H1 (cell line): ENCODE measurements at regions not wholly inside any gene's neighbourhood (a gene's known extent, or its start where the extent isn't known, plus 50 kb on each side); places are given as distances from the start of the nearest gene placed in this dataset.

Source experiments
- CTCF ChIA-PET: fragments of 300-600 bp; sonication (Branson Sonifier 250); formaldehyde crosslinking; loops from one replicate; lab custom pipeline; 2021; ENCODE audit not compliant: partially characterized antibody; lab: Charles Lee
- POLR2A ChIA-PET: fragments of 300-600 bp; sonication (Branson Sonifier 250); formaldehyde crosslinking; loops from one replicate; lab custom pipeline; 2021; ENCODE audit warnings: inconsistent platforms; ENCODE audit not compliant: partially characterized antibody; lab: Charles Lee
- DNase-seq, 2 experiments: peaks; one replicate each; pipeline versions ENCODE4 v3.0.0 to v3.0.0-alpha.2; 2010 to 2022; ENCODE audit warnings: low spot score in 2 of 2, low read depth in 1 of 2, mixed read lengths in 1 of 2
- FAIRE-seq: peaks from 2 replicates; lab custom pipeline; 2011; peaks lifted over from hg19 to GRCh38; lab: Jason Lieb, UNC
- H2AFZ ChIP-seq: 2 replicates; pipeline ENCODE4 v1.8.1; 2012; ENCODE audit warnings: low read length, inconsistent platforms
- H2AK5ac ChIP-seq: 2 replicates; pipeline ENCODE4 v1.6.1; 2013; ENCODE audit warnings: low read depth, low read length
- H2BK120ac ChIP-seq: replicated peaks from 2 replicates; pipeline ENCODE3; 2013; ENCODE audit warnings: low read depth, low read length, inconsistent platforms
- H2BK12ac ChIP-seq: 2 replicates; pipeline ENCODE4 v1.6.1; 2013; ENCODE audit warnings: low read depth, low read length
- H2BK15ac ChIP-seq: 2 replicates; pipeline ENCODE4 v1.6.1; 2013; ENCODE audit warnings: low read length
- H2BK20ac ChIP-seq: 2 replicates; pipeline ENCODE4 v1.6.1; 2013; ENCODE audit warnings: low read length
- H2BK5ac ChIP-seq: 2 replicates; pipeline ENCODE4 v1.6.1; 2013; ENCODE audit warnings: low read depth, low read length
- H3K14ac ChIP-seq: 2 replicates; pipeline ENCODE4 v1.6.1; 2013; ENCODE audit warnings: inconsistent platforms; ENCODE audit not compliant: insufficient read length
- H3K18ac ChIP-seq: 2 replicates; pipeline ENCODE4 v1.6.1; 2013; ENCODE audit warnings: low read length; ENCODE audit errors: extremely low read depth
- H3K23ac ChIP-seq: 2 replicates; pipeline ENCODE4 v1.6.1; 2013; ENCODE audit warnings: inconsistent platforms; ENCODE audit not compliant: insufficient read length
- H3K23me2 ChIP-seq: 2 replicates; pipeline ENCODE4 v1.6.1; 2013; ENCODE audit warnings: low read depth, low read length
- H3K27ac ChIP-seq: 2 replicates; pipeline ENCODE4 v1.6.1; 2011; ENCODE audit warnings: low read depth, low read length, inconsistent platforms
- H3K27me3 ChIP-seq, 4 experiments: replicated peaks in 1 of 4; 1 replicate in 1 of 4; 2 replicates in 3 of 4; pipeline versions ENCODE4 v1.6.1 to v1.8.1; 2011 to 2013; ENCODE audit warnings: low read length in 3 of 4, mild to moderate bottlenecking in 3 of 4, inconsistent platforms in 2 of 4, mixed read lengths in 2 of 4, moderate library complexity in 1 of 4; ENCODE audit not compliant: control insufficient read depth in 3 of 4, insufficient read depth in 3 of 4; ENCODE audit errors: extremely low read depth in 1 of 4
- H3K36me3 ChIP-seq, 4 experiments: 2 replicates each; pipeline versions ENCODE4 v1.6.1 to v1.8.1; 2011 to 2013; ENCODE audit warnings: mild to moderate bottlenecking in 4 of 4, low read length in 3 of 4, moderate library complexity in 2 of 4, control low read depth in 1 of 4, inconsistent platforms in 1 of 4; ENCODE audit not compliant: insufficient read depth in 4 of 4, control insufficient read depth in 2 of 4
- H3K4ac ChIP-seq: replicated peaks from 2 replicates; pipeline ENCODE3; 2013; ENCODE audit warnings: low read length, low read depth, mixed read lengths, inconsistent platforms; ENCODE audit not compliant: insufficient read length
- H3K4me1 ChIP-seq, 4 experiments: replicated peaks in 1 of 4; 1 replicate in 1 of 4; 2 replicates in 3 of 4; pipeline versions ENCODE4 v1.6.1 to v1.8.1; 2011 to 2013; ENCODE audit warnings: low read length in 3 of 4, inconsistent platforms in 2 of 4, mixed read lengths in 1 of 4; ENCODE audit not compliant: insufficient read depth in 4 of 4, control insufficient read depth in 3 of 4
- H3K4me2 ChIP-seq, 2 experiments: 2 replicates each; pipeline versions ENCODE4 v1.6.1 to v1.8.1; 2011 to 2013; ENCODE audit warnings: low read depth in 2 of 2, low read length in 2 of 2, control low read depth in 1 of 2, inconsistent platforms in 1 of 2, mild to moderate bottlenecking in 1 of 2; ENCODE audit not compliant: insufficient read depth in 1 of 2
- H3K4me3 ChIP-seq, 4 experiments: fragments of 200-600, 300-600 bp in 1 of 4; sonication (generic), shearing (Covaris generic), sonication (Bioruptor Twin) in 1 of 4; 2 replicates each; pipeline versions ENCODE4 v1.5.1 to v1.8.1; 2011 to 2016; ENCODE audit warnings: low read length in 4 of 4, low read depth in 3 of 4, control low read depth in 2 of 4, inconsistent platforms in 2 of 4, mild to moderate bottlenecking in 2 of 4, mixed read lengths in 1 of 4, moderate library complexity in 1 of 4; ENCODE audit not compliant: insufficient read depth in 2 of 4; ENCODE audit errors: extremely low read depth in 1 of 4
- H3K56ac ChIP-seq: replicated peaks from 2 replicates; pipeline ENCODE3; 2013; ENCODE audit warnings: low read depth, mild to moderate bottlenecking, mixed read lengths, low read length, inconsistent platforms; ENCODE audit not compliant: insufficient read length
- H3K79me1 ChIP-seq: 2 replicates; pipeline ENCODE4 v1.6.1; 2013; ENCODE audit warnings: low read depth, low read length, control low read depth
- H3K79me2 ChIP-seq, 2 experiments: 2 replicates each; pipeline versions ENCODE4 v1.6.1 to v1.8.1; 2012 to 2013; ENCODE audit warnings: low read length in 2 of 2, mild to moderate bottlenecking in 2 of 2, inconsistent platforms in 1 of 2; ENCODE audit not compliant: insufficient read depth in 2 of 2, control insufficient read depth in 1 of 2
- H3K9ac ChIP-seq, 4 experiments: replicated peaks in 1 of 4; 1 replicate in 1 of 4; 2 replicates in 3 of 4; pipeline versions ENCODE4 v1.6.1 to v1.8.1; 2011 to 2013; ENCODE audit warnings: low read depth in 3 of 4, low read length in 3 of 4, control low read depth in 2 of 4, mild to moderate bottlenecking in 2 of 4, moderate library complexity in 2 of 4, inconsistent platforms in 1 of 4; ENCODE audit errors: extremely low read depth in 1 of 4
- H3K9me3 ChIP-seq, 2 experiments: 2 replicates each; pipeline versions ENCODE4 v1.6.1 to v1.8.1; 2012 to 2013; ENCODE audit warnings: mild to moderate bottlenecking in 2 of 2, moderate library complexity in 2 of 2, control low read depth in 1 of 2, inconsistent platforms in 1 of 2, low read depth in 1 of 2, low read length in 1 of 2, mixed read lengths in 1 of 2; ENCODE audit not compliant: insufficient read depth in 2 of 2
- H4K20me1 ChIP-seq, 2 experiments: replicated peaks in 1 of 2; 2 replicates each; pipeline versions ENCODE3 to v1.8.1; 2011 to 2013; ENCODE audit warnings: inconsistent platforms in 2 of 2, low read length in 2 of 2, mild to moderate bottlenecking in 1 of 2; ENCODE audit not compliant: insufficient read depth in 2 of 2, control insufficient read depth in 1 of 2
- H4K5ac ChIP-seq: 2 replicates; pipeline ENCODE4 v1.6.1; 2013; ENCODE audit warnings: low read length, low read depth, mixed read lengths, inconsistent platforms; ENCODE audit not compliant: insufficient read length
- H4K8ac ChIP-seq: 2 replicates; pipeline ENCODE4 v1.8.0; 2013; ENCODE audit warnings: mild to moderate bottlenecking, moderate library complexity, low read length, inconsistent platforms; ENCODE audit not compliant: insufficient read depth; ENCODE audit errors: extremely low read depth
- H4K91ac ChIP-seq: replicated peaks from 2 replicates; pipeline ENCODE3; 2013; ENCODE audit warnings: low read length, mixed read lengths, inconsistent platforms; ENCODE audit not compliant: insufficient read length
- CBX8 ChIP-seq: fragments of 300-800, 300-1000 bp; sonication (generic); IDR thresholded peaks from 2 replicates; pipeline ENCODE4 v1.7.1; 2016; ENCODE audit warnings: low read depth, low read length, borderline replicate concordance
- CTBP2 ChIP-seq: IDR thresholded peaks from 2 replicates; pipeline ENCODE4 v1.7.0; 2011; ENCODE audit warnings: borderline replicate concordance, mild to moderate bottlenecking, moderate library complexity, mixed read lengths, low read length; ENCODE audit not compliant: insufficient read depth, insufficient read length
- EGR1 ChIP-seq: IDR thresholded peaks from 2 replicates; pipeline ENCODE4 v1.6.1; 2011; ENCODE audit warnings: low read depth, low read length, borderline replicate concordance
- HDAC6 ChIP-seq: IDR thresholded peaks from one replicate; pipeline ENCODE4 v1.7.1; 2012; ENCODE audit warnings: low read depth, mild to moderate bottlenecking, inconsistent platforms, low read length, moderate library complexity
- MAFK ChIP-seq: IDR thresholded peaks from 2 replicates; pipeline ENCODE4 v1.6.1; 2012; ENCODE audit warnings: low read depth, mild to moderate bottlenecking, improper control_type of control experiment, low read length
- NANOG ChIP-seq: IDR thresholded peaks from 2 replicates; pipeline ENCODE4 v1.6.1; 2011; ENCODE audit warnings: low read length, low read depth, mild to moderate bottlenecking, inconsistent platforms; ENCODE audit not compliant: insufficient read depth, poor library complexity, severe bottlenecking
- RAD21 ChIP-seq, 2 experiments: IDR thresholded peaks in 1 of 2; conservative IDR thresholded peaks in 1 of 2; 2 replicates each; pipeline ENCODE4 v1.6.1; 2011; ENCODE audit warnings: low read depth in 2 of 2, low read length in 2 of 2, improper control_type of control experiment in 1 of 2, inconsistent platforms in 1 of 2, mild to moderate bottlenecking in 1 of 2, moderate library complexity in 1 of 2
- TBP ChIP-seq: IDR thresholded peaks from 2 replicates; pipeline ENCODE4 v1.6.1; 2011; ENCODE audit warnings: low read depth, low read length, improper control_type of control experiment
- WGBS, 2 experiments: shearing (Covaris generic) in 1 of 2; methylation state at CpG; one replicate each; pipeline versions ENCODE4 v1.1.6 to v1.1.7; 2013 to 2015; ENCODE audit warnings: low lambda C conversion rate in 2 of 2, mixed read lengths in 2 of 2, inconsistent platforms in 1 of 2, low coverage in 1 of 2, missing lambda C conversion rate in 1 of 2; ENCODE audit not compliant: insufficient replicate concordance in 2 of 2, insufficient coverage in 1 of 2, insufficient read length in 1 of 2; ENCODE audit errors: extremely low coverage in 1 of 2, missing lambda C conversion rate in 1 of 2; 5-methylcytosine and 5-hydroxymethylcytosine counted together

DNA sequence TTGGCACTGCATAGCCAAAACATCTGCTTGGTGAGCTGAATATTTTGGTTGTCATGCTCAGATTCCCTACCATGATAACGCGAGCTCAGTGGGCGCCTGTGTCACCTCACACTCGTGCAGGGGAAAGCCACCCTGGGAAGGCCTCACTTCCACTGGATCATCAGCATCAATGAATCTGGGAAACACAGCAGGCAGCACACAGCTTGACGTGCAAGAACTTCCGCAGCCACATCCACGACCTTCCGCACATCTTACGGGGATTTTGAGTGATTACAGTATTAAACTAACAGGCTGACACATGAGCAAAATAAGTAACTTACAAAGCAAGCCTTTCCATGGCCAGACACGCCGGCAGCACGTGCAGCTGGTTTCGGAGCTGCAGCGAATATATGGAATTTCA lies 54.7 kb upstream of the FOXF1 start:
- ChIA-PET POLR2A (interaction anchor here (0.7 kb wide), 1 partner anchor 11 kb away, joined by 3 read pairs; no protein-coding TSS in a partner anchor), CTCF (no interaction called here)
- FAIRE-seq: no peak

More for the DNA sequence above, 54.7 kb upstream of the FOXF1 start:
- Histone ChIP-seq H3K23ac (no peak overlapping the region), H2AFZ (no peak overlapping the region), H3K9ac (no peak overlapping the region), H4K91ac (no peak overlapping the region), H3K4me1 (no peaks in the 10 kb centered on the region), H3K27ac (no peak overlapping the region), H3K27me3 (no peaks in the 10 kb centered on the region; a peak in 1 of 7 replicates), H2BK12ac (no peak overlapping the region), H4K20me1 (no peaks in the 10 kb centered on the region), H4K8ac (no peak overlapping the region), H2AK5ac (no peak overlapping the region), H3K56ac (no peak overlapping the region), H2BK120ac (no peak overlapping the region), H3K4ac (no peak overlapping the region), H3K14ac (no peak overlapping the region), H3K9me3 (no peaks in the 10 kb centered on the region), H2BK5ac (no peak overlapping the region), H3K79me2 (no peaks in the 10 kb centered on the region), H3K79me1 (no peaks in the 10 kb centered on the region), H3K23me2 (no peaks in the 10 kb centered on the region), H3K36me3 (no peaks in the 10 kb centered on the region), H4K5ac (no peak overlapping the region), H2BK20ac (no peak overlapping the region)
- 86% methylated on average over 14 of the region's 14 CpGs; no CpG with 5 or more reads in 1 of the 2 experiments for WGBS, 2 experiments
- no peak for DNase-seq
- TF ChIP-seq CTBP2: no peak
- no peak for TF ChIP-seq RAD21 (IDR thresholded peaks at IDR 0.05 in 1 of 2, conservative IDR thresholded peaks at IDR 0.05 in 1 of 2; ENCODE audit: low read depth in 2 of 2, low read length in 2 of 2)
- TF ChIP-seq HDAC6: no peak
- no peak for TF ChIP-seq MAFK
- no peak for TF ChIP-seq EGR1
- TF ChIP-seq TBP: no peak
- TF ChIP-seq NANOG: no peak
- no peak for TF ChIP-seq CBX8
- TF ChIP-seq, all 59 proteins: peak for 0
- Histone ChIP-seq H3K4me2 (no peak overlapping the region), H2BK15ac (no peak overlapping the region), H3K4me3 (no peak overlapping the region), H3K18ac (no peak overlapping the region)
